GM23338 (cell line): ENCODE measurements at regions not wholly inside any gene's neighbourhood (a gene's known extent, or its start where the extent isn't known, plus 50 kb on each side); places are given as distances from the start of the nearest gene placed in this dataset.
"Not testable (repeated sequence)": the region's sequence is repeated elsewhere in the genome, so short reads cannot be mapped to it uniquely, and the experiment has no call there.

ENCODE experiments used
- ATAC-seq: fragments of 200-7000 bp; cut with Tn5 transposase; 3 replicates; pipeline ENCODE4 v1.9.1; 2020
- DNase-seq: peaks from one replicate; pipeline ENCODE4 v3.0.0-alpha.2; 2015; ENCODE audit warnings: low spot score
- H2AFZ ChIP-seq: fragments of 200-600 bp; sonication (generic); 2 replicates; pipeline ENCODE4 v1.8.0; 2016; ENCODE audit warnings: antibody characterized with exemption, mild to moderate bottlenecking, moderate library complexity
- H3F3A ChIP-seq: fragments of 200-600 bp; sonication (generic); replicated peaks from 2 replicates; pipeline ENCODE4 v1.8.0; 2017; ENCODE audit warnings: antibody characterized with exemption, mixed run types, low read depth
- H3K27ac ChIP-seq: fragments of 200-600 bp; sonication (generic); 2 replicates; pipeline ENCODE4 v1.6.1; 2016; ENCODE audit warnings: low read depth
- H3K27me3 ChIP-seq: fragments of 200-600 bp; sonication (generic); 2 replicates; pipeline ENCODE4 v1.8.0; 2016; ENCODE audit warnings: mild to moderate bottlenecking, mixed run types, moderate library complexity; ENCODE audit not compliant: insufficient read depth
- H3K36me3 ChIP-seq: fragments of 200-600 bp; sonication (generic); 2 replicates; pipeline ENCODE4 v1.8.0; 2016; ENCODE audit warnings: mild to moderate bottlenecking; ENCODE audit not compliant: insufficient read depth
- H3K4me1 ChIP-seq: fragments of 200-600 bp; sonication (generic); 2 replicates; pipeline ENCODE4 v1.8.0; 2016; ENCODE audit warnings: mild to moderate bottlenecking, moderate library complexity; ENCODE audit not compliant: insufficient read depth
- H3K4me2 ChIP-seq: fragments of 200-600 bp; sonication (generic); 2 replicates; pipeline ENCODE4 v1.7.1; 2017; ENCODE audit warnings: mixed run types
- H3K4me3 ChIP-seq: fragments of 200-600 bp; sonication (generic); 2 replicates; pipeline ENCODE4 v1.6.1; 2016; ENCODE audit warnings: mixed run types
- H3K79me2 ChIP-seq: fragments of 200-600 bp; sonication (generic); replicated peaks from 2 replicates; pipeline ENCODE4 v1.8.0; 2017; ENCODE audit warnings: mild to moderate bottlenecking; ENCODE audit not compliant: insufficient read depth
- H3K9me2 ChIP-seq: fragments of 200-600 bp; sonication (generic); 2 replicates; pipeline ENCODE4 v1.8.0; 2017; ENCODE audit not compliant: insufficient read depth
- H4K20me1 ChIP-seq: fragments of 200-600 bp; sonication (generic); replicated peaks from 2 replicates; pipeline ENCODE4 v1.8.0; 2017; ENCODE audit warnings: mild to moderate bottlenecking; ENCODE audit not compliant: insufficient read depth
- H3K27ac Mint-ChIP-seq: 2 replicates; pipeline ENCODE4 v1.8.0; 2020; ENCODE audit warnings: inconsistent platforms, mild to moderate bottlenecking, moderate library complexity, mixed read lengths
- H3K27me3 Mint-ChIP-seq: 3 replicates; pipeline ENCODE4 v1.8.0; 2022; ENCODE audit warnings: low read depth, mild to moderate bottlenecking, moderate library complexity, mixed read lengths, inconsistent platforms; ENCODE audit not compliant: insufficient read depth, poor library complexity
- H3K36me3 Mint-ChIP-seq: 3 replicates; pipeline ENCODE4 v1.8.0; 2021; ENCODE audit warnings: low read depth, mild to moderate bottlenecking, inconsistent platforms, moderate library complexity, mixed read lengths
- H3K4me1 Mint-ChIP-seq: 3 replicates; pipeline ENCODE4 v1.8.0; 2020; ENCODE audit warnings: mild to moderate bottlenecking, inconsistent platforms, mixed read lengths
- H3K4me3 Mint-ChIP-seq: 3 replicates; pipeline ENCODE4 v1.8.0; 2021; ENCODE audit warnings: moderate library complexity, mild to moderate bottlenecking, inconsistent platforms, mixed read lengths
- H3K9me3 Mint-ChIP-seq: 3 replicates; pipeline ENCODE4 v1.8.0; 2020; ENCODE audit warnings: moderate library complexity, mild to moderate bottlenecking, inconsistent platforms, mixed read lengths
- POLR2AphosphoS5 ChIP-seq: IDR thresholded peaks from 2 replicates; pipeline ENCODE4 v1.6.1; 2016; ENCODE audit warnings: antibody characterized with exemption, low read depth
- STAT1 ChIP-seq: IDR thresholded peaks from one replicate; pipeline ENCODE4 v1.6.1; 2016; ENCODE audit warnings: antibody characterized with exemption; ENCODE audit not compliant: unreplicated experiment
- ZNF114 ChIP-seq: fragments of 250-450 bp; sonication (Bioruptor Pico); IDR thresholded peaks from 2 replicates; pipeline ENCODE4 v1.5.0; 2020; ENCODE audit warnings: mild to moderate bottlenecking, moderate library complexity
- TF ChIP-seq, protein P1 (sequence below): IDR thresholded peaks from 2 replicates; pipeline ENCODE4 v1.6.1; 2016; ENCODE audit warnings: antibody characterized with exemption
- TF ChIP-seq, protein P2 (sequence below): IDR thresholded peaks from one replicate; pipeline ENCODE4 v1.6.1; 2018; ENCODE audit warnings: antibody characterized with exemption; ENCODE audit not compliant: unreplicated experiment
- TF ChIP-seq, protein P3 (sequence below): fragments of 250-450 bp; sonication (Bioruptor Pico); IDR thresholded peaks from 2 replicates; pipeline ENCODE4 v1.5.0; 2020; ENCODE audit warnings: mild to moderate bottlenecking, moderate library complexity

DNA sequence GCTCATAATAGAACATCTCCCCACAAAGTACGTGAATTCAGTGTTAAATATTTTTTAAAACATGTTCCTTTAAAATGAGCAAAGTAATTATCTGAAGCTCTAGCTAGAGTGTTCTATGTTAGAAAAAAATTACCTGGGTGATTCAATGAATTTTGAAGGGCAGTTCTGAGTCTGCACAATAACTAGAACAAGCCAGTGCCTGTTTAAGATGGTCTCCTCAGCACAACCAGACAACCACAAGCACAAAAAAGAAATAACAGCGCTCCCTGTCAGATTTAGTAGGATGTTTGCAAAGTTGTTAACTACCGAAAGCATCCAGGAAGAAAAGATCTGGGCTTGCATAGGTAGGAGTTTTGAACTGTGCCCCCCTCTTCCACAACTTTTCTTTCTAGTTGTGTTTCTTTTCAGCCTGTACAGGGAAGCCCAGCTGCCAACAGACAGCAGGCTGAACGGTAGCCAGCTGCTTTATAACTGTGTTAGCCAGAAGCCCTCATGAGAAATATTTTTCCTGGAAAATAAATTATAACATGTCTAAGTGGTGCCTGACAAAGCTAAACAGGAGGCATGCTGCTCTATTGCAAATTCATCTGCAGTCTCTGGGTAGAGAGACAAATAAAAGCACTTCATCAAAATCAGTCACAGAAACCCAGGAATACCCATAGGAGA, 1026.9 kb downstream of the MAT2B start:
- Mint-ChIP-seq H3K4me1 (no peaks in the 10 kb centered on the region), H3K9me3 (no peaks in the 10 kb centered on the region), H3K27ac (peak overlapping the region; percentile 45; the same call in 1 of the 2 replicates), H3K36me3 (no peaks in the 10 kb centered on the region), H3K27me3 (peaks cover 2% of the 10 kb centered on the region), H3K4me3 (no peak overlapping the region)
- H3K4me1 ChIP-seq = no peaks in the 10 kb centered on the region
- H3K4me3 ChIP-seq = no peak overlapping the region
- no peak overlapping the region for H3K4me2 ChIP-seq
- no peak overlapping the region for H3K27ac ChIP-seq
- TF ChIP-seq ZNF114 (CRISPR knock-in tag) (no peak), POLR2AphosphoS5 (no peak), STAT1 (no peak)
- TF ChIP-seq, protein P1, sequence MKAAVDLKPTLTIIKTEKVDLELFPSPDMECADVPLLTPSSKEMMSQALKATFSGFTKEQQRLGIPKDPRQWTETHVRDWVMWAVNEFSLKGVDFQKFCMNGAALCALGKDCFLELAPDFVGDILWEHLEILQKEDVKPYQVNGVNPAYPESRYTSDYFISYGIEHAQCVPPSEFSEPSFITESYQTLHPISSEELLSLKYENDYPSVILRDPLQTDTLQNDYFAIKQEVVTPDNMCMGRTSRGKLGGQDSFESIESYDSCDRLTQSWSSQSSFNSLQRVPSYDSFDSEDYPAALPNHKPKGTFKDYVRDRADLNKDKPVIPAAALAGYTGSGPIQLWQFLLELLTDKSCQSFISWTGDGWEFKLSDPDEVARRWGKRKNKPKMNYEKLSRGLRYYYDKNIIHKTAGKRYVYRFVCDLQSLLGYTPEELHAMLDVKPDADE = no peak
- TF ChIP-seq, protein P2, sequence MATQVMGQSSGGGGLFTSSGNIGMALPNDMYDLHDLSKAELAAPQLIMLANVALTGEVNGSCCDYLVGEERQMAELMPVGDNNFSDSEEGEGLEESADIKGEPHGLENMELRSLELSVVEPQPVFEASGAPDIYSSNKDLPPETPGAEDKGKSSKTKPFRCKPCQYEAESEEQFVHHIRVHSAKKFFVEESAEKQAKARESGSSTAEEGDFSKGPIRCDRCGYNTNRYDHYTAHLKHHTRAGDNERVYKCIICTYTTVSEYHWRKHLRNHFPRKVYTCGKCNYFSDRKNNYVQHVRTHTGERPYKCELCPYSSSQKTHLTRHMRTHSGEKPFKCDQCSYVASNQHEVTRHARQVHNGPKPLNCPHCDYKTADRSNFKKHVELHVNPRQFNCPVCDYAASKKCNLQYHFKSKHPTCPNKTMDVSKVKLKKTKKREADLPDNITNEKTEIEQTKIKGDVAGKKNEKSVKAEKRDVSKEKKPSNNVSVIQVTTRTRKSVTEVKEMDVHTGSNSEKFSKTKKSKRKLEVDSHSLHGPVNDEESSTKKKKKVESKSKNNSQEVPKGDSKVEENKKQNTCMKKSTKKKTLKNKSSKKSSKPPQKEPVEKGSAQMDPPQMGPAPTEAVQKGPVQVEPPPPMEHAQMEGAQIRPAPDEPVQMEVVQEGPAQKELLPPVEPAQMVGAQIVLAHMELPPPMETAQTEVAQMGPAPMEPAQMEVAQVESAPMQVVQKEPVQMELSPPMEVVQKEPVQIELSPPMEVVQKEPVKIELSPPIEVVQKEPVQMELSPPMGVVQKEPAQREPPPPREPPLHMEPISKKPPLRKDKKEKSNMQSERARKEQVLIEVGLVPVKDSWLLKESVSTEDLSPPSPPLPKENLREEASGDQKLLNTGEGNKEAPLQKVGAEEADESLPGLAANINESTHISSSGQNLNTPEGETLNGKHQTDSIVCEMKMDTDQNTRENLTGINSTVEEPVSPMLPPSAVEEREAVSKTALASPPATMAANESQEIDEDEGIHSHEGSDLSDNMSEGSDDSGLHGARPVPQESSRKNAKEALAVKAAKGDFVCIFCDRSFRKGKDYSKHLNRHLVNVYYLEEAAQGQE = no peak
- TF ChIP-seq, protein P3, sequence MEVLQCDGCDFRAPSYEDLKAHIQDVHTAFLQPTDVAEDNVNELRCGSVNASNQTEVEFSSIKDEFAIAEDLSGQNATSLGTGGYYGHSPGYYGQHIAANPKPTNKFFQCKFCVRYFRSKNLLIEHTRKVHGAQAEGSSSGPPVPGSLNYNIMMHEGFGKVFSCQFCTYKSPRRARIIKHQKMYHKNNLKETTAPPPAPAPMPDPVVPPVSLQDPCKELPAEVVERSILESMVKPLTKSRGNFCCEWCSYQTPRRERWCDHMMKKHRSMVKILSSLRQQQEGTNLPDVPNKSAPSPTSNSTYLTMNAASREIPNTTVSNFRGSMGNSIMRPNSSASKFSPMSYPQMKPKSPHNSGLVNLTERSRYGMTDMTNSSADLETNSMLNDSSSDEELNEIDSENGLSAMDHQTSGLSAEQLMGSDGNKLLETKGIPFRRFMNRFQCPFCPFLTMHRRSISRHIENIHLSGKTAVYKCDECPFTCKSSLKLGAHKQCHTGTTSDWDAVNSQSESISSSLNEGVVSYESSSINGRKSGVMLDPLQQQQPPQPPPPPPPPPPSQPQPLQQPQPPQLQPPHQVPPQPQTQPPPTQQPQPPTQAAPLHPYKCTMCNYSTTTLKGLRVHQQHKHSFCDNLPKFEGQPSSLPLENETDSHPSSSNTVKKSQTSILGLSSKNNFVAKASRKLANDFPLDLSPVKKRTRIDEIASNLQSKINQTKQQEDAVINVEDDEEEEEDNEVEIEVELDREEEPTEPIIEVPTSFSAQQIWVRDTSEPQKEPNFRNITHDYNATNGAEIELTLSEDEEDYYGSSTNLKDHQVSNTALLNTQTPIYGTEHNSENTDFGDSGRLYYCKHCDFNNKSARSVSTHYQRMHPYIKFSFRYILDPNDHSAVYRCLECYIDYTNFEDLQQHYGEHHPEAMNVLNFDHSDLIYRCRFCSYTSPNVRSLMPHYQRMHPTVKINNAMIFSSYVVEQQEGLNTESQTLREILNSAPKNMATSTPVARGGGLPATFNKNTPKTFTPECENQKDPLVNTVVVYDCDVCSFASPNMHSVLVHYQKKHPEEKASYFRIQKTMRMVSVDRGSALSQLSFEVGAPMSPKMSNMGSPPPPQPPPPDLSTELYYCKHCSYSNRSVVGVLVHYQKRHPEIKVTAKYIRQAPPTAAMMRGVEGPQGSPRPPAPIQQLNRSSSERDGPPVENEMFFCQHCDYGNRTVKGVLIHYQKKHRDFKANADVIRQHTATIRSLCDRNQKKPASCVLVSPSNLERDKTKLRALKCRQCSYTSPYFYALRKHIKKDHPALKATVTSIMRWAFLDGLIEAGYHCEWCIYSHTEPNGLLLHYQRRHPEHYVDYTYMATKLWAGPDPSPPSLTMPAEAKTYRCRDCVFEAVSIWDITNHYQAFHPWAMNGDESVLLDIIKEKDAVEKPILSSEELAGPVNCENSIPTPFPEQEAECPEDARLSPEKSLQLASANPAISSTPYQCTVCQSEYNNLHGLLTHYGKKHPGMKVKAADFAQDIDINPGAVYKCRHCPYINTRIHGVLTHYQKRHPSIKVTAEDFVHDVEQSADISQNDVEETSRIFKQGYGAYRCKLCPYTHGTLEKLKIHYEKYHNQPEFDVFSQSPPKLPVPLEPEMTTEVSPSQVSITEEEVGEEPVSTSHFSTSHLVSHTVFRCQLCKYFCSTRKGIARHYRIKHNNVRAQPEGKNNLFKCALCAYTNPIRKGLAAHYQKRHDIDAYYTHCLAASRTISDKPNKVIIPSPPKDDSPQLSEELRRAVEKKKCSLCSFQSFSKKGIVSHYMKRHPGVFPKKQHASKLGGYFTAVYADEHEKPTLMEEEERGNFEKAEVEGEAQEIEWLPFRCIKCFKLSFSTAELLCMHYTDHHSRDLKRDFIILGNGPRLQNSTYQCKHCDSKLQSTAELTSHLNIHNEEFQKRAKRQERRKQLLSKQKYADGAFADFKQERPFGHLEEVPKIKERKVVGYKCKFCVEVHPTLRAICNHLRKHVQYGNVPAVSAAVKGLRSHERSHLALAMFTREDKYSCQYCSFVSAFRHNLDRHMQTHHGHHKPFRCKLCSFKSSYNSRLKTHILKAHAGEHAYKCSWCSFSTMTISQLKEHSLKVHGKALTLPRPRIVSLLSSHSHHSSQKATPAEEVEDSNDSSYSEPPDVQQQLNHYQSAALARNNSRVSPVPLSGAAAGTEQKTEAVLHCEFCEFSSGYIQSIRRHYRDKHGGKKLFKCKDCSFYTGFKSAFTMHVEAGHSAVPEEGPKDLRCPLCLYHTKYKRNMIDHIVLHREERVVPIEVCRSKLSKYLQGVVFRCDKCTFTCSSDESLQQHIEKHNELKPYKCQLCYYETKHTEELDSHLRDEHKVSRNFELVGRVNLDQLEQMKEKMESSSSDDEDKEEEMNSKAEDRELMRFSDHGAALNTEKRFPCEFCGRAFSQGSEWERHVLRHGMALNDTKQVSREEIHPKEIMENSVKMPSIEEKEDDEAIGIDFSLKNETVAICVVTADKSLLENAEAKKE (CRISPR knock-in tag) = no peak
- H2AFZ ChIP-seq = peak overlapping the region; percentile 61; the same call in 1 of the 2 replicates
- H3K9me2 ChIP-seq = no peaks in the 10 kb centered on the region
- H4K20me1 ChIP-seq = no peaks in the 10 kb centered on the region
- no peaks in the 10 kb centered on the region for H3F3A ChIP-seq
- no peak for DNase-seq
- no peaks in the 10 kb centered on the region for H3K27me3 ChIP-seq
- no peaks in the 10 kb centered on the region for H3K79me2 ChIP-seq
- ATAC-seq = no peak
- H3K36me3 ChIP-seq = no peaks in the 10 kb centered on the region

DNA sequence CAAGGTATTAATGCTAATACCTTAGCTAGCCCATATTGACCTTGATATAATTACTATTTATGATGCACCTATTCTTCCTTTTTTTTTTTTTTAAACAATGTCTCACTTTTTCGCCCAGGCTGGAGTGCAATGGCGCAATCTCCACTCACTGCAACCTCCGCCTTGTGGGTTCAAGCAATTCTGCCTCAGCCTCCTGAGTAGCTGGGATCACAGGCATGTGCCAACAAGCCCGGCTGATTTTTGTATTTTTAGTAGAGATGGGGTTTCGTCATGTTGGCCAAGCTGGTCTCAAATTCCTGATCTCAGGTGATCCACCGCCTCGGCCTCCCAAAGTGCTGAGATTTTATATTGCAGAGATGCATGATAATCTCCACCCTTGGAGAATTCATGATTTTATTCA, 1028.0 kb downstream of the MAT2B start:
- H3K9me2 ChIP-seq, ATAC-seq, H3K27me3 Mint-ChIP-seq, H3K4me3 ChIP-seq, DNase-seq, H3K79me2 ChIP-seq, H3K4me1 Mint-ChIP-seq, H3K27ac ChIP-seq, H3K36me3 ChIP-seq, H4K20me1 ChIP-seq, H3K4me1 ChIP-seq, H3K36me3 Mint-ChIP-seq, H3K27me3 ChIP-seq, H3K4me2 ChIP-seq, H3K27ac Mint-ChIP-seq, H3K9me3 Mint-ChIP-seq, H3F3A ChIP-seq, H3K4me3 Mint-ChIP-seq: not testable (repeated sequence)
- peak overlapping the region; percentile 61; the same call in 1 of the 2 replicates for H2AFZ ChIP-seq
